Endothelial cell of umbilical vein (primary cell): ENCODE measurements at regions not wholly inside any gene's neighbourhood (a gene's known extent, or its start where the extent isn't known, plus 50 kb on each side); places are given as distances from the start of the nearest gene placed in this dataset.

Experiments used
- EZH2 ChIP-seq: IDR thresholded peaks from 2 replicates; pipeline ENCODE4 v1.6.1; 2012; ENCODE audit warnings: borderline replicate concordance, low read depth, mild to moderate bottlenecking, moderate library complexity, low read length, inconsistent platforms; ENCODE audit not compliant: severe bottlenecking
- FOS ChIP-seq: IDR thresholded peaks from 2 replicates; pipeline ENCODE4 v1.6.1; 2011; ENCODE audit warnings: mild to moderate bottlenecking, low read length, moderate library complexity, borderline replicate concordance; ENCODE audit not compliant: insufficient read depth
- MAX ChIP-seq: IDR thresholded peaks from 2 replicates; pipeline ENCODE4 v1.6.1; 2011; ENCODE audit not compliant: insufficient read depth, insufficient read length
- MYC ChIP-seq: IDR thresholded peaks from one replicate; pipeline ENCODE4 v1.6.1; 2011; ENCODE audit warnings: mild to moderate bottlenecking, low read depth, low read length
- POLR2A ChIP-seq: IDR thresholded peaks from 2 replicates; pipeline ENCODE4 v1.6.1; 2012; ENCODE audit warnings: low read depth, mild to moderate bottlenecking, control low read depth, low read length
- POLR2AphosphoS5 ChIP-seq: IDR thresholded peaks from 2 replicates; pipeline ENCODE4 v1.6.1; 2012; ENCODE audit warnings: low read depth, mild to moderate bottlenecking, control low read depth, low read length, moderate library complexity; ENCODE audit not compliant: insufficient read depth
- TF ChIP-seq, protein P1 (sequence below), 2 donors: IDR thresholded peaks; 1 replicate in 1 of 2; 2 replicates in 1 of 2; pipeline ENCODE4 v1.5.1; 2011; ENCODE audit warnings: low read length in 2 of 2, mild to moderate bottlenecking in 2 of 2, moderate library complexity in 2 of 2, control low read depth in 1 of 2, inconsistent platforms in 1 of 2, low read depth in 1 of 2; ENCODE audit not compliant: insufficient read depth in 1 of 2; ENCODE audit errors: extremely low read depth in 1 of 2

DNA sequence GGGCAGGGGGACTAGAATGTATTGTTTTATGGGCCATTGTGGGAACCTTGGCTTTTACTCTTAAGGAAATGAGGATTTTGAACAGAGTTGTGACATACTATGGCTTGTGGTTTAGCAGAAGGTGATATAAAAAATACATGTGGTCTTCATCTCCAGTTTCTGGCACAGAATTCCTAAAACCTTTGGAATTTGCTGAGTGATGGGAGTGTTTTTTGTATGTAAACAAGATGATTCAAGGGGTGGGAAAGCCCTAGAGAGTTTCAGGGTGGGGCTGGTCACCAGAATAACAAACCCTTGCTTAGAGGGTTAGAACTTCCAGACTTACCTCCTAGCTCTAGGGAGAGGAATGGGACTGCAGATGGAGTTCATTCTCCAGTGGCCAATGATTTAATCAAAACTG is 316.1 kb downstream of the PHKB start:
- TF ChIP-seq POLR2AphosphoS5 (no peak), EZH2 (no peak), POLR2A (no peak), MYC (no peak), MAX (no peak), FOS (no peak)
- TF ChIP-seq, protein P1, sequence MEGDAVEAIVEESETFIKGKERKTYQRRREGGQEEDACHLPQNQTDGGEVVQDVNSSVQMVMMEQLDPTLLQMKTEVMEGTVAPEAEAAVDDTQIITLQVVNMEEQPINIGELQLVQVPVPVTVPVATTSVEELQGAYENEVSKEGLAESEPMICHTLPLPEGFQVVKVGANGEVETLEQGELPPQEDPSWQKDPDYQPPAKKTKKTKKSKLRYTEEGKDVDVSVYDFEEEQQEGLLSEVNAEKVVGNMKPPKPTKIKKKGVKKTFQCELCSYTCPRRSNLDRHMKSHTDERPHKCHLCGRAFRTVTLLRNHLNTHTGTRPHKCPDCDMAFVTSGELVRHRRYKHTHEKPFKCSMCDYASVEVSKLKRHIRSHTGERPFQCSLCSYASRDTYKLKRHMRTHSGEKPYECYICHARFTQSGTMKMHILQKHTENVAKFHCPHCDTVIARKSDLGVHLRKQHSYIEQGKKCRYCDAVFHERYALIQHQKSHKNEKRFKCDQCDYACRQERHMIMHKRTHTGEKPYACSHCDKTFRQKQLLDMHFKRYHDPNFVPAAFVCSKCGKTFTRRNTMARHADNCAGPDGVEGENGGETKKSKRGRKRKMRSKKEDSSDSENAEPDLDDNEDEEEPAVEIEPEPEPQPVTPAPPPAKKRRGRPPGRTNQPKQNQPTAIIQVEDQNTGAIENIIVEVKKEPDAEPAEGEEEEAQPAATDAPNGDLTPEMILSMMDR (IDR thresholded peaks at IDR 0.05; ENCODE audit: extremely low read depth in 1 of 2, insufficient read depth in 1 of 2, low read depth in 1 of 2, low read length in 2 of 2) = no peak
